GM23248 (cell line): ENCODE measurements at regions not wholly inside any gene's neighbourhood (a gene's known extent, or its start where the extent isn't known, plus 50 kb on each side); places are given as distances from the start of the nearest gene placed in this dataset.

ENCODE experiments used
- DNase-seq: peaks from one replicate; pipeline ENCODE4 v3.0.0-alpha.2; 2015
- H2AFZ ChIP-seq: fragments of 200-600 bp; sonication (generic); 2 replicates; pipeline ENCODE4 v1.6.1; 2016; ENCODE audit warnings: antibody characterized with exemption
- H3F3A ChIP-seq: fragments of 200-600 bp; sonication (generic); 2 replicates; pipeline ENCODE4 v1.6.1; 2016; ENCODE audit warnings: mild to moderate bottlenecking, antibody characterized with exemption, mixed run types; ENCODE audit not compliant: insufficient read depth
- H3K27ac ChIP-seq: fragments of 200-600 bp; sonication (generic); 2 replicates; pipeline ENCODE4 v1.5.1; 2016; ENCODE audit warnings: mild to moderate bottlenecking
- H3K27me3 ChIP-seq: fragments of 200-600 bp; sonication (generic); replicated peaks from 2 replicates; pipeline ENCODE4 v1.6.1; 2016; ENCODE audit warnings: mild to moderate bottlenecking; ENCODE audit not compliant: insufficient read depth
- H3K36me3 ChIP-seq: fragments of 200-600 bp; sonication (generic); 2 replicates; pipeline ENCODE4 v1.6.1; 2016; ENCODE audit warnings: low read depth, mild to moderate bottlenecking
- H3K4me1 ChIP-seq: fragments of 200-600 bp; sonication (generic); 2 replicates; pipeline ENCODE4 v1.6.1; 2016; ENCODE audit warnings: mild to moderate bottlenecking; ENCODE audit not compliant: insufficient read depth
- H3K4me2 ChIP-seq: fragments of 200-600 bp; sonication (generic); one replicate; pipeline ENCODE4 v1.6.1; 2016; ENCODE audit warnings: mild to moderate bottlenecking; ENCODE audit not compliant: unreplicated experiment
- H3K4me3 ChIP-seq: fragments of 200-600 bp; sonication (generic); 2 replicates; pipeline ENCODE4 v1.5.1; 2016; ENCODE audit warnings: mild to moderate bottlenecking
- H3K79me2 ChIP-seq: fragments of 200-600 bp; sonication (generic); 2 replicates; pipeline ENCODE4 v1.6.1; 2016; ENCODE audit warnings: mild to moderate bottlenecking; ENCODE audit not compliant: insufficient read depth
- H3K9ac ChIP-seq: fragments of 200-600 bp; sonication (generic); 2 replicates; pipeline ENCODE4 v1.6.1; 2016; ENCODE audit warnings: mild to moderate bottlenecking
- H3K9me2 ChIP-seq: fragments of 200-600 bp; sonication (generic); 2 replicates; pipeline ENCODE4 v1.6.1; 2016; ENCODE audit warnings: mixed run types, mild to moderate bottlenecking, moderate library complexity; ENCODE audit not compliant: insufficient read depth
- H3K9me3 ChIP-seq: fragments of 200-600 bp; sonication (generic); one replicate; pipeline ENCODE4 v1.6.1; 2017; ENCODE audit warnings: low read depth
- H4K20me1 ChIP-seq: fragments of 200-600 bp; sonication (generic); 2 replicates; pipeline ENCODE4 v1.6.0; 2016; ENCODE audit not compliant: insufficient read depth
- EZH2 ChIP-seq: fragments of 200-600 bp; sonication (generic); IDR thresholded peaks from 2 replicates; pipeline ENCODE4 v1.6.1; 2018; ENCODE audit warnings: antibody characterized with exemption, mild to moderate bottlenecking; ENCODE audit not compliant: insufficient read depth, poor library complexity, severe bottlenecking
- EZH2phosphoT487 ChIP-seq: fragments of 200-600 bp; sonication (generic); IDR thresholded peaks from 2 replicates; pipeline ENCODE4 v1.6.1; 2018; ENCODE audit warnings: antibody characterized with exemption, moderate library complexity, mild to moderate bottlenecking, low read depth; ENCODE audit not compliant: insufficient read depth
- WGBS, 2 experiments: methylation state at CpG; one replicate each; pipeline ENCODE4 v1.1.6; 2015 to 2017; ENCODE audit warnings: low lambda C conversion rate in 2 of 2, low coverage in 1 of 2; ENCODE audit errors: missing lambda C conversion rate in 2 of 2; 5-methylcytosine and 5-hydroxymethylcytosine counted together
- in situ Hi-C: fragments of 300-500 bp; cut with MboI; formaldehyde crosslinking; loops from 2 replicates; pipeline ENCODE4 v1.15.0; 2020

DNA sequence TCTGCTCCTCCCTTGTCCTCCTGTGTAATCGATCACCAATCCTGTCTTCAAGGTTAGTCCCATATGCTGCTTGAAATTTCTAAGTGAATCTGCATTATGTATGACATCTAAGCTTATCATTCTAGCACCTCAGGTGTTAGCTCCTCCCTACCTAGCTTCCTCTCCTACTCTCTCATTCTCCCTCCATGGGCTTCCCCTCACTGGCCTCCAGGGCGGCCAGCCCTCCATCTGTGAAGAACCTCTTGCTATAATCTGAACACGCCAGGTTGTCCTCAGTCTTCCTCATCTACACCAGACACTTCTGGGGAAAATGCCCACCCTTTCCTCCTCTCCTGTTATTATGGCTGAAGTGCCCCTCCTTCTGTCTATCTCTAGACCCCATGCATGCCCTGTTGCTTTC lies 599.3 kb upstream of the KLF4 start:
- Histone ChIP-seq H3K4me3 (no peak overlapping the region), H3K27me3 (no peaks in the 10 kb centered on the region), H3K4me1 (peaks cover 7% of the 10 kb centered on the region), H3K36me3 (no peaks in the 10 kb centered on the region), H2AFZ (no peak overlapping the region), H3K27ac (no peak overlapping the region), H3K9me3 (no peaks in the 10 kb centered on the region), H3K9ac (no peak overlapping the region), H3K9me2 (no peaks in the 10 kb centered on the region), H3F3A (peaks cover 7% of the 10 kb centered on the region; the same call in 1 of the 2 replicates), H4K20me1 (no peaks in the 10 kb centered on the region), H3K4me2 (no peak overlapping the region), H3K79me2 (no peaks in the 10 kb centered on the region)
- DNase-seq: no peak
- in situ Hi-C loops: no loop called here
- TF ChIP-seq EZH2phosphoT487: no peak
- TF ChIP-seq EZH2: no peak
- WGBS, 2 experiments: 90 to 97% methylated on average over 3 of the region's 3 CpGs

DNA sequence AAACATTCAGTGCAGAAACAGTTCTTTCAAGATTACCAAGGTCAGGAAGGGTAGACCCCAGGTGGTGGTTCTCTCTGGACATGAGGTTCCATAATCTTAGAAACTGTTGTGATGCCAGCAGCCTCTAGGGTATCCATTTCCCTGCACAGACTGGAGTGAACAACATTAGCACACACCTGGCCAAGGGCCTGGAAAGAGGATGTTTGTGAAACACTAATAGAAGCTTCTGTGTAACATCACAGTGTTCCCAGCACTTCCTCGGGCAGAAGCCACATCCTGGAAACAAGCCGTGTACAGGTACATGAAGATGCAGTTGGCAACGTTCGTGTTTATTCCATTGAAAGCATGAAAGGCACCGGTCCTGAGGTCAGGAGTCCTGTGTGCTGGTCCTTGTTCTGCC lies 598.2 kb upstream of the KLF4 start:
- no peaks in the 10 kb centered on the region for H3K9me3 ChIP-seq
- in situ Hi-C loops: no loop called here
- WGBS, 2 experiments: 85 to 88% methylated on average over 5 of the region's 5 CpGs
- H3K4me3 ChIP-seq: no peak overlapping the region
- H2AFZ ChIP-seq: no peak overlapping the region
- no peaks in the 10 kb centered on the region for H3K9me2 ChIP-seq
- H4K20me1 ChIP-seq: no peaks in the 10 kb centered on the region
- no peak overlapping the region for H3K27ac ChIP-seq
- H3K4me1 ChIP-seq: no peaks in the 10 kb centered on the region
- H3F3A ChIP-seq: no peaks in the 10 kb centered on the region
- no peaks in the 10 kb centered on the region for H3K36me3 ChIP-seq
- no peak for DNase-seq
- no peaks in the 10 kb centered on the region for H3K27me3 ChIP-seq
- TF ChIP-seq EZH2: no peak
- no peak for TF ChIP-seq EZH2phosphoT487
- H3K9ac ChIP-seq: no peak overlapping the region
- no peaks in the 10 kb centered on the region for H3K79me2 ChIP-seq
- no peak overlapping the region for H3K4me2 ChIP-seq

DNA sequence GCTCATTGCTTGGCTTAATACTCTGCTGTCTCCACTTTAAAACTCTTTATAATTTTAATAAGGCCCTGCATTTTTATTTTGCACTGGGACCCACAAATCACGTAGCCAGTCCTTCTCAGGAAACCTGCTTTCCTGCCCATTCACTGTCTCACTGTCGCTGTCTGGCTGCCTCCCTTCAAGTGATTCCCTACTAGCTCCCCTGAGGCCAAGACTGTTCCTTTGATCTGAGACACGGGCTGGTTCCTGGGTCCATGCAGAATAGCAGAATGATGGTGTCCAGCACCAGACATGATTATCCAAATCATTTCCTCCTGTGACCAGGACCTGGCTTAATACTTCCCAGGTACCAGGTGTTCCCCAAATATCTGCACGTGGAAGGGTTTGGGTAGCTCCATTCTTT lies 597.1 kb upstream of the KLF4 start:
- no peak overlapping the region for H3K9ac ChIP-seq

DNA sequence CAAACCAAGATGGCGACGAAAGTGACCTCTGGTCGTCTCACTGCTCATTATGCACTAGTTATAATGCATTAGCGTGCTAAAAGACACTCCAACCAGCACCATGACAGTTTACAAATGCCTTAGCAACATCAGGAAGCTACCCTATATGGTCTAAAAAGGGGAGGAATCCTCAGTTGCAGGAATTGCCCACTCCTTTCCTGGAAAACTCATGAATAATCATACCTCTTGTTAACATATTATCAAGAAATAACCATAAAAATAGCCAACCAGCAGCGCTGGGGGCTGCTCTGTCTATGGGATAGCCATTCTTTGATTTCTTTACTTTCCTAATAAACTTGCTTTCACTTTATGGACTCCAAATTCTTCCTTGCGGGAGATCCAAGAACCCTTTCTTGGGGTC lies 595.7 kb upstream of the KLF4 start:
- Histone ChIP-seq H3K36me3 (no peaks in the 10 kb centered on the region), H3K27me3 (no peaks in the 10 kb centered on the region), H3K9me3 (no peaks in the 10 kb centered on the region), H3F3A (no peaks in the 10 kb centered on the region), H3K4me2 (no peak overlapping the region), H2AFZ (no peak overlapping the region), H3K4me3 (no peak overlapping the region), H3K27ac (no peak overlapping the region), H3K9me2 (no peaks in the 10 kb centered on the region), H3K4me1 (no peaks in the 10 kb centered on the region), H4K20me1 (no peaks in the 10 kb centered on the region), H3K9ac (no peak overlapping the region), H3K79me2 (no peaks in the 10 kb centered on the region)
- 84% methylated on average over 6 of the region's 6 CpGs for WGBS, 2 experiments
- TF ChIP-seq EZH2 (no peak), EZH2phosphoT487 (no peak)
- in situ Hi-C loops: no loop called here
- DNase-seq: no peak

More for the DNA sequence above, 597.1 kb upstream of the KLF4 start:
- no peaks in the 10 kb centered on the region for H3K79me2 ChIP-seq
- no peaks in the 10 kb centered on the region for H4K20me1 ChIP-seq
- H3K9me3 ChIP-seq: no peaks in the 10 kb centered on the region
- TF ChIP-seq EZH2phosphoT487: no peak
- no peak for TF ChIP-seq EZH2
- H3K9me2 ChIP-seq: no peaks in the 10 kb centered on the region
- in situ Hi-C loops: no loop called here
- no peaks in the 10 kb centered on the region for H3K27me3 ChIP-seq
- no peak overlapping the region for H3K4me3 ChIP-seq
- H3K36me3 ChIP-seq: no peaks in the 10 kb centered on the region
- H3K4me2 ChIP-seq: no peak overlapping the region
- WGBS, 2 experiments: 50 to 56% methylated on average over 4 of the region's 4 CpGs
- no peak overlapping the region for H2AFZ ChIP-seq
- DNase-seq: no peak
- H3K27ac ChIP-seq: no peak overlapping the region
- no peaks in the 10 kb centered on the region for H3K4me1 ChIP-seq
- no peaks in the 10 kb centered on the region for H3F3A ChIP-seq

DNA sequence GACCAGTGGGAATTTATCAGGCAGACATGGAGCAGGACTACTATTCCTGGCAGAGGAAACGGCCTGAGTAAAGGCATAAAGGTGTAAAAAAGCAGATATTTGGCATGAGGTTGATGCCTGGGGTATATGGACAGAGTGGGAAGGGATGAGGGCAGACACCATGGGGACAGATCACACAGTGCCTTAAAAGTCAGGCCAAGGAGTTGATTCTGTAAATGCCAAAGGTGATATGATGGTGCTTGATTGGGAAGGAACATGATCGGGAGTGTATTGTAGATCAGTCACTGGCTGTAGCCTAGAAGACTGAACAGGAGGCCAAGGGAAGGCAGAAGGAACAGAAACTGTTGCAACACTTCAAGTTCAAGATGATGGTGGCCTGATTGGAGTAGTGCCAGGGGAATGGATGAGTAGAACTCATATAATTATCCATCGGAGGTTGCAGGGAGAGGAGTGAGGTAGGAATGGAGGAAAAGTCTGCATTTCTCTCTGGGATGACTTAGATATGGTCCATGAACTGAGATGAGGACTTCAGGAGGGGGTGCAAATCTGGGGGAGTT lies 594.3 kb upstream of the KLF4 start:
- Histone ChIP-seq H3K4me2 (no peak overlapping the region), H3K36me3 (no peaks in the 10 kb centered on the region), H3K9ac (no peak overlapping the region), H3K27ac (no peak overlapping the region), H3K27me3 (no peaks in the 10 kb centered on the region), H4K20me1 (no peaks in the 10 kb centered on the region), H3K79me2 (no peaks in the 10 kb centered on the region), H3K9me2 (no peaks in the 10 kb centered on the region), H3F3A (no peaks in the 10 kb centered on the region), H3K4me3 (no peak overlapping the region), H2AFZ (no peak overlapping the region), H3K9me3 (no peaks in the 10 kb centered on the region), H3K4me1 (no peaks in the 10 kb centered on the region)
- 72 to 78% methylated on average over 3 of the region's 3 CpGs for WGBS, 2 experiments
- in situ Hi-C loops: no loop called here
- DNase-seq: no peak
- no peak for TF ChIP-seq EZH2
- TF ChIP-seq EZH2phosphoT487: no peak
